MCF 10A (cell line): ENCODE measurements at regions not wholly inside any gene's neighbourhood (a gene's known extent, or its start where the extent isn't known, plus 50 kb on each side); places are given as distances from the start of the nearest gene placed in this dataset.

ENCODE experiments used
- BruUV-seq: library from RNA; stranded (reverse); fragments of 400-500 nt; replicated peaks from 2 replicates; lab custom pipeline; 2021; lab: Mats Ljungman, UMichigan
- CTCF ChIA-PET: fragments of 300-600 bp; sonication (Branson Sonifier 250); formaldehyde crosslinking; extraction: SDS; loops from one replicate; lab custom pipeline; 2021; ENCODE audit warnings: antibody characterized with exemption, inconsistent platforms; lab: Yijun Ruan, JAX
- POLR2A ChIA-PET: fragments of 300-600, 350-650 bp; sonication (Branson Sonifier 250); formaldehyde crosslinking; extraction: SDS; loops from one replicate; lab custom pipeline; 2020; ENCODE audit warnings: antibody characterized with exemption, inconsistent platforms; lab: Yijun Ruan, JAX
- DNase-seq: peaks from one replicate; pipeline ENCODE4 v3.0.0-alpha.2; 2018; ENCODE audit not compliant: unreplicated experiment
- H3K27ac Mint-ChIP-seq: one replicate; pipeline ENCODE4 v1.8.0; 2022; ENCODE audit warnings: mild to moderate bottlenecking, low read depth, mixed read lengths; ENCODE audit not compliant: unreplicated experiment
- H3K27me3 Mint-ChIP-seq: one replicate; pipeline ENCODE4 v1.8.0; 2022; ENCODE audit warnings: mixed read lengths; ENCODE audit not compliant: insufficient read depth, unreplicated experiment
- H3K36me3 Mint-ChIP-seq: one replicate; pipeline ENCODE4 v1.8.0; 2022; ENCODE audit warnings: mild to moderate bottlenecking, moderate library complexity, mixed read lengths; ENCODE audit not compliant: insufficient read depth, unreplicated experiment
- H3K4me1 Mint-ChIP-seq: one replicate; pipeline ENCODE4 v1.8.0; 2022; ENCODE audit warnings: mixed read lengths; ENCODE audit not compliant: insufficient read depth, unreplicated experiment
- H3K4me3 Mint-ChIP-seq: one replicate; pipeline ENCODE4 v1.8.0; 2022; ENCODE audit warnings: mild to moderate bottlenecking, moderate library complexity, mixed read lengths; ENCODE audit not compliant: unreplicated experiment
- H3K9me3 Mint-ChIP-seq: one replicate; pipeline ENCODE4 v1.8.0; 2022; ENCODE audit warnings: mixed read lengths; ENCODE audit not compliant: unreplicated experiment
- intact Hi-C: fragments of 100-400 bp; cut with micrococcal nuclease; formaldehyde crosslinking; loops from 2 replicates; pipeline ENCODE4 v1.14.1; 2022
- TF ChIP-seq, protein P1 (sequence below): fragments of 200-600 bp; IDR thresholded peaks from one replicate; pipeline ENCODE4 v1.8.0; 2022; ENCODE audit warnings: antibody characterized with exemption, mild to moderate bottlenecking; ENCODE audit not compliant: unreplicated experiment

DNA sequence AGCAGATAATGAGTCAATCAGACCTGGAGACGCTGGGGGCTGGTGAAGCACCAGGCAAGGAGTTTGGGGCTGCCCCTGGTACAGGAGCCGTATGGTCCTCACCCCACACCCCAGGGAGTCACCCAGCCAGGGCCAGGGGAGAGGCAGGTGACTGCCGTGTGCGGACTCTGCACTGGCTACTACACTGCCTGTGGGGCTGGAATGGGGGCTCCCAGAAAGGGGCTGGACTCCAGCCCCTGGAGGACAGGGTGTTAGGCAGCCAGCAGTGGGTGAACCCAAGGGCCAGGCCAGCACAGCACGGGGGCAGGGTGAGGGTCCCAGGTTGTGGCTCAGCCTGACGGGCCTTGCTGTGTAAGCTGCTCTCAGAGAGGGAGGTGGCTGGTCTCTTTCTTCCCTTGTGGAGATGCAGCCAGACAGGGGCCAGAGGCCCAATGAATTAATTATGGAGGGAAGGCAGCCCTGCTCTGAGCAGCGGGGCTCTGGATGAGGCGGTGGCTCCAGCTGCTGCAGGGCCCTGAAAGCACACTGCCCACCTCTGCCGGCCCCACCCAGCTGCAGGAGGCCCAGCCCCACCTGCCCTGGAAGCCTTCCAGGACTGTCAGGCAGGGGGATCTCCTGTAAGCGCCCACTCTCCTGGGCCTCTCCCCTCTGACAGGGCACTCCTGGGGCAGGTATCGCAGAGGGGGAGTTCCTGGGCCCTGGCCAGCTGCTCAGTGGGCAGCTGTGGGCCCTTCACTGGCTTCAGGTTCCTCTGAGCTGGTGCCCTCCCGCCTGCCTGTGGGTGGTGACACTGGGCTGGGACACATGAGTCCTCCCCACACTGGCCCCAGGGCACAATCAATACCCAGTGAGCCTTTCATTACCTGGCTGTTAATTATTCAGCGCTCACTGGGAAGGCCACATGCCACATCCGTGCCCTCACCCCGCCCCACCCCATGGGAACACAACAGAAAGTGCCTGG is 142.5 kb upstream of the C14orf180 start:
- no peak overlapping the region for H3K27ac Mint-ChIP-seq
- ChIA-PET CTCF (interaction anchor here (0.6 kb wide), 1 partner anchor 885 kb away, joined by 4 read pairs; no protein-coding TSS in a partner anchor), POLR2A (no interaction called here)
- no peak overlapping the region for H3K4me3 Mint-ChIP-seq
- no TSS peak for BruUV-seq
- TF ChIP-seq, protein P1, sequence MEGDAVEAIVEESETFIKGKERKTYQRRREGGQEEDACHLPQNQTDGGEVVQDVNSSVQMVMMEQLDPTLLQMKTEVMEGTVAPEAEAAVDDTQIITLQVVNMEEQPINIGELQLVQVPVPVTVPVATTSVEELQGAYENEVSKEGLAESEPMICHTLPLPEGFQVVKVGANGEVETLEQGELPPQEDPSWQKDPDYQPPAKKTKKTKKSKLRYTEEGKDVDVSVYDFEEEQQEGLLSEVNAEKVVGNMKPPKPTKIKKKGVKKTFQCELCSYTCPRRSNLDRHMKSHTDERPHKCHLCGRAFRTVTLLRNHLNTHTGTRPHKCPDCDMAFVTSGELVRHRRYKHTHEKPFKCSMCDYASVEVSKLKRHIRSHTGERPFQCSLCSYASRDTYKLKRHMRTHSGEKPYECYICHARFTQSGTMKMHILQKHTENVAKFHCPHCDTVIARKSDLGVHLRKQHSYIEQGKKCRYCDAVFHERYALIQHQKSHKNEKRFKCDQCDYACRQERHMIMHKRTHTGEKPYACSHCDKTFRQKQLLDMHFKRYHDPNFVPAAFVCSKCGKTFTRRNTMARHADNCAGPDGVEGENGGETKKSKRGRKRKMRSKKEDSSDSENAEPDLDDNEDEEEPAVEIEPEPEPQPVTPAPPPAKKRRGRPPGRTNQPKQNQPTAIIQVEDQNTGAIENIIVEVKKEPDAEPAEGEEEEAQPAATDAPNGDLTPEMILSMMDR, result no peak
- no peaks in the 10 kb centered on the region for H3K4me1 Mint-ChIP-seq
- no peak for DNase-seq
- peaks cover 33% of the 10 kb centered on the region for H3K27me3 Mint-ChIP-seq
- peaks cover 8% of the 10 kb centered on the region for H3K9me3 Mint-ChIP-seq
- H3K36me3 Mint-ChIP-seq, result no peaks in the 10 kb centered on the region
- intact Hi-C loops, result no loop called here

DNA sequence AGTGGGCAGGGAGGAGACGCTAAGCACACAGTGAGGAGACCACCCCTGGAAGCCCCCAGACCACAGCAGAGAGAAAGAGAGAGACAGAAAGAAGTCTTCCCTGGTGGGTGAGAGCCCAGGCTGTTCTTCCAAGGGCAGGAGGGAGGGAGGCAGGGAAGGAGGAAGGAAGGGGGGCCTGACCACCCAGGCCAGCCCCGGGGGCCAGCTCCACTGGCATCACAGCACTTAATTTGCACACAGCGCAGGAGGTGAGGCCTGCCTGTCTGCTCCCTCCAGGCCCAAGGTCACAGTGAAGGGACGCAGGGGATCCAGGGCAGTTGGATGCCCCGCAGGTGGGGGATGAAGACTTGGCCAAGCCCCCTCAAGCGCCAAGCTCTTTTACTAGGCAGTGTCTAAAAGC is 141.9 kb upstream of the C14orf180 start:
- TF ChIP-seq, protein P1, result no peak
- Mint-ChIP-seq H3K4me3 (no peak overlapping the region), H3K27me3 (peaks cover 33% of the 10 kb centered on the region), H3K4me1 (no peaks in the 10 kb centered on the region), H3K27ac (no peak overlapping the region), H3K9me3 (peaks cover 8% of the 10 kb centered on the region), H3K36me3 (no peaks in the 10 kb centered on the region)
- no TSS peak for BruUV-seq
- no peak for DNase-seq
- ChIA-PET CTCF (no interaction called here), POLR2A (no interaction called here)
- intact Hi-C loops, result no loop called here

DNA sequence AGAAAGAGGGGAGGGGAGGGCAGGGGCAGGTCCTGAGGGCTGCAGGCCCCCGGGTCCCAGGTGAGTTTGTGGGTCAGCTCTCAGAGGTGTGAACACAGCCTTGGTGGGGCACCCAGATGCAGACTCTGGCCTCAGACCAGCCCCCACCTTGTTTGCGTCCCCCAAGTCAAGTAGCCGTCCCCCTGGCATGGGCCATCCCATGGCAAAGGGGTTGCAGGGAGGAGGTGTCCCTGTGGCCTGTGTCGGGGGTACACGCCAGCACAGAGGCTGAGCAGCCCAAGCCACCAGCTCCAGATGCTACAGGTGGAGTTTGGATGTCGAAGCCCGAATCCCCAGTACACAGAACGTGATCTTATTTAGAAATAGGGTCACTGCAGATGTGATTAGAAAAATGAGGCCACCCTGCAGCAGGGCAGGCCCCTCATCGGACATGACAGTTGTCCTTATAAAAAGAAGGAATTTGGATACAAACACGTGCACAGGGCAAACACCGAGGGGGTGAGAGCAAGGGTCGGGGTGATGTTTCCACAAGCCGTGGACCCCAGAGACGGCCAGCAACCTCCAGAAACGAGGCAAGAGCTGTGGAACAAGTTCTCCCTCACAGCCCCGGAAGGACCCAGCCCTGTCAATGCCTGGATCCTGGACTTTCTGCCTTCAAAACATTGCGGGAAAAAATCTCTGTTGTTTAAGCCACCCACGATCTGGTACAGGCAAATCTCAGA is 141.2 kb upstream of the C14orf180 start:
- Mint-ChIP-seq H3K9me3 (peaks cover 8% of the 10 kb centered on the region), H3K36me3 (no peaks in the 10 kb centered on the region), H3K4me3 (no peak overlapping the region), H3K27ac (no peak overlapping the region), H3K4me1 (no peaks in the 10 kb centered on the region), H3K27me3 (peaks cover 33% of the 10 kb centered on the region)
- no peak for DNase-seq
- POLR2A ChIA-PET, result no interaction called here
- intact Hi-C loops, result no loop called here
- CTCF ChIA-PET, result interaction anchor here (0.6 kb wide), 1 partner anchor 92 kb away, joined by 3 read pairs; no protein-coding TSS in a partner anchor
- TF ChIP-seq, protein P1, result no peak
- BruUV-seq, result no TSS peak

DNA sequence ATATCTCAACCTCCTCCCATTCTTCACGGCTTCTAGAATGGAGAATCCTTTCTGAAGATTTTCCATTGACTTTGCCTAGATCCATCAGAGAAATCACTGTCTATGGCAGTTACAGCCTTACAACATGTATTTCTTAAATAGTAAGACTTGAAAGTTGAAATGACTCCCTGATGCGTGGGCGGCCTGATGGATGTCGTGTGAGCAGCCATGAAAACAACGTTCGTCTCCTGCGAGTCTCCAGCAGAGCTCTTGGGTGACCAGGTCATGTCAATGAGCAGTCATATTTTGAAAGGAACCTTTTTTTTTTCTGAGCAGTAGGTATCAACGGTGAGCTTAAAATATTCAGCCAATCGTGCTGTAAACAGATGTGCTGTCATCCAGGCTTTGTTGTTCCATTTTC is 139.9 kb upstream of the C14orf180 start:
- H3K27me3 Mint-ChIP-seq, result peaks cover 34% of the 10 kb centered on the region
- H3K27ac Mint-ChIP-seq, result no peak overlapping the region
- no peaks in the 10 kb centered on the region for H3K4me1 Mint-ChIP-seq
- H3K4me3 Mint-ChIP-seq, result no peak overlapping the region
- CTCF ChIA-PET, result no interaction called here
- TF ChIP-seq, protein P1, result no peak
- no peaks in the 10 kb centered on the region for H3K36me3 Mint-ChIP-seq
- POLR2A ChIA-PET, result no interaction called here
- BruUV-seq, result no TSS peak
- intact Hi-C loops, result no loop called here
- DNase-seq, result no peak
- H3K9me3 Mint-ChIP-seq, result peaks cover 15% of the 10 kb centered on the region
